Right cardiac atrium (tissue), 5 donors: ENCODE measurements at regions not wholly inside any gene's neighbourhood (a gene's known extent, or its start where the extent isn't known, plus 50 kb on each side); places are given as distances from the start of the nearest gene placed in this dataset.
"Not testable (repeated sequence)": the region's sequence is repeated elsewhere in the genome, so short reads cannot be mapped to it uniquely, and the experiment has no call there.

Experiments used
- ATAC-seq, 2 donors: fragments of 200-7000 bp; cut with Tn5 transposase; one replicate each; pipeline versions ENCODE4 v1.8.0 to v1.9.1; 2020; ENCODE audit warnings: moderate library complexity in 2 of 2, mild to moderate bottlenecking in 1 of 2
- DNase-seq, 3 donors: peaks; one replicate each; pipeline ENCODE4 v3.0.0-alpha.2; 2020
- H3K27ac ChIP-seq: one replicate; pipeline ENCODE4 v1.5.1; 2013; ENCODE audit warnings: mild to moderate bottlenecking, low read length, control low read depth, moderate library complexity
- H3K27me3 ChIP-seq: one replicate; pipeline ENCODE4 v1.6.1; 2013; ENCODE audit not compliant: control insufficient read depth, insufficient read depth
- H3K4me1 ChIP-seq: one replicate; pipeline ENCODE4 v1.6.1; 2013; ENCODE audit warnings: low read length; ENCODE audit not compliant: control insufficient read depth, insufficient read depth
- H3K4me3 ChIP-seq: one replicate; pipeline ENCODE4 v1.5.1; 2013; ENCODE audit warnings: low read length, control low read depth
- H3K9me3 ChIP-seq: one replicate; pipeline ENCODE4 v1.6.1; 2013; ENCODE audit warnings: low read length; ENCODE audit not compliant: control insufficient read depth
- WGBS: extraction: QIAGEN DNeasy Blood & Tissue Kit; methylation state at CpG from one replicate; pipeline ENCODE4 v1.1.7; 2013; 5-methylcytosine and 5-hydroxymethylcytosine counted together
- intact Hi-C, 4 donors: fragments of 100-400 bp; cut with DNase I; formaldehyde crosslinking; loops; one replicate each; pipeline versions ENCODE4 v1.11.0 to v1.14.0; 2022 to 2023
- donor health status: healthy with polysubstance abuse.
- donor health status: DM: no; HTN: yes; CAD: no.
- donor health status: DM: no; HTN: no; CAD: no.
- donor health status: DM: no; HTN: yes; CAD: no; lungs with severe emphysema.
- donor health status: DM: yes; HTN: yes; CAD: no.

- H3K4me1 ChIP-seq, H3K4me3 ChIP-seq, intact Hi-C loops, H3K27me3 ChIP-seq, H3K27ac ChIP-seq, H3K9me3 ChIP-seq: not testable (repeated sequence)
- ATAC-seq (peak; percentile 64 to 73), DNase-seq (peak; percentile 14 to 64 (median 38))
- 90% methylated on average over 39 of the region's 39 CpGs for WGBS
Observed at GRCh38 chr7:159335181-159335926, 190.7 kb upstream of the VIPR2 start.

- 72% methylated on average over 1 of the region's 1 CpG for WGBS
- H3K4me1 ChIP-seq, H3K27ac ChIP-seq, DNase-seq, H3K9me3 ChIP-seq, H3K4me3 ChIP-seq, intact Hi-C loops, H3K27me3 ChIP-seq: not testable (repeated sequence)
- ATAC-seq = peak in 1 of 2 donors; percentile 47
Observed at GRCh38 chr7:159332854-159333479, 188.3 kb upstream of the VIPR2 start.

DNA sequence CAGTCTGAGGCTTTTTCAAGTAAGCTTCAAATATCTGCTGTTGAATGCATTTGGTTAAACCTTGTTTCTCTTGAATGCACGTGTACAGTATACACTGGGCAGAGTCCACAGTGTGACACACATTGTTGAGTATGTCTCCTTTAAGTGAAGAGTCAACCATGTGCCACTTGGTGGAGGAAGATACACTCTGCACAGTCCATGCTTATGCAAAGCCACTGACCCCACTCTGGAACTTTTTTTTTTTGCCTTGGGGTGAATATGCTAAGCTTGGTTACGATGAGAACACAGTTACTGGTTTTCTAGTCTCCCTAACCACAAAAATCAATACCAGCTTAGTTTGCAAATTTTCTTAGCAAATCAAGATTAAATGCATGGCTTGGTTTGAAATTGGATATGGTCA is 186.8 kb upstream of the VIPR2 start:
- Histone ChIP-seq H3K27ac (no peak overlapping the region), H3K4me1 (no peaks in the 10 kb centered on the region), H3K4me3 (no peak overlapping the region), H3K27me3 (no peaks in the 10 kb centered on the region), H3K9me3 (no peaks in the 10 kb centered on the region)
- intact Hi-C loops = no loop called here
- ATAC-seq = peak in 1 of 2 donors; percentile 37
- 48% methylated on average over 2 of the region's 2 CpGs for WGBS
- no peak for DNase-seq

DNA sequence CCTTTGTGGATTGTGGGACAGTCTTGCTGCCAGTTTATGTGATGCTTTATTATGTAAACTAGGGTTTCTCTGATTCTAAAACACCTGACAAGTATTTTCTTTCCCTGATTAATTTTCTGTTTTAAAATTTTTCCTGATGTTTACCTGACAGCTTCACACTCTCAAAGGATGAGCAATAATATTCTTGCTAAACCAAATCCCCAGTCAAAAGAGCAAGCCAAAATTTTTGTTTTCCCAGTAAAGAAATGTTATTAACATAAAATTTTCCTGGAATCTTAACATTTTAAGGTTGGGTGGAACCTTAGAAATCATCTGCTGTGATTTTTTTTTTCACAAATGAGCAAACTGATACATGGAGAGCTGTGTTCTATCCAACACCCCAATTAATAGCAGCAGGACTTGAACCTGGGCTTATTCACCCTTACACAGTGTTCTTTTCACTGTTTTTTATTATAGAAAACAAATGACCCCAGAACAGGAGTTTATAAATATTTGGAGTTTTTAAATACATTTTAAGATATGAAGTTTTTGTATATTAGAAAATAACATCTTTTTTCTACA is 185.2 kb upstream of the VIPR2 start:
- intact Hi-C loops = no loop called here
- Histone ChIP-seq H3K27me3 (no peaks in the 10 kb centered on the region), H3K27ac (no peak overlapping the region), H3K4me1 (no peaks in the 10 kb centered on the region), H3K9me3 (no peaks in the 10 kb centered on the region), H3K4me3 (no peak overlapping the region)
- DNase-seq (no peak), ATAC-seq (no peak)

GRCh38 chr7:159328096-159328495 is 183.4 kb upstream of the VIPR2 start:
- Histone ChIP-seq H3K9me3 (no peaks in the 10 kb centered on the region), H3K4me1 (no peaks in the 10 kb centered on the region), H3K27me3 (no peaks in the 10 kb centered on the region), H3K4me3 (no peak overlapping the region), H3K27ac (no peak overlapping the region)
- intact Hi-C loops = no loop called here
- ATAC-seq (no peak), DNase-seq (no peak)

DNA sequence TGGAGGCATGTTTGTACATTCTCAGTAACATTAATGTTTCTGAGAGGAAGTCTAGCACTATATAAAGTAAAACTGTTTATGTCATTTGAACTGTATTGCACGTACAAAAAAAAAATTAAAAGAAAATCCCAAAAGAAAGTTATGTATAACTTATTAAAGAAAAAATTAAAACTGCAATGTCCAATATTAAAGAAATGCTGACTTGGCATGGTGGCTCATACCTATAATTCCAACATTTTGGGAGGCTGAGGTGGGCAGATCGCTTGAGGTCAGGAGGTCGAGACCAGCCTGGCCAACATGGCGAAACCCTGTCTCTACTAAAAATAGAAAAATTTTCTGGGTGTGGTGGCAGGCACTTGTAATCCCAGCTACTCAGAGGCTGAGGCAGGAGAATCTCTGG is 178.7 kb upstream of the VIPR2 start:
- ATAC-seq = no peak
- WGBS = 79% methylated on average over 4 of the region's 4 CpGs
- Histone ChIP-seq H3K27ac (no peak overlapping the region), H3K4me1 (no peaks in the 10 kb centered on the region), H3K4me3 (no peak overlapping the region), H3K9me3 (no peaks in the 10 kb centered on the region), H3K27me3 (no peaks in the 10 kb centered on the region)
- DNase-seq = no peak
- intact Hi-C loops = no loop called here

DNA sequence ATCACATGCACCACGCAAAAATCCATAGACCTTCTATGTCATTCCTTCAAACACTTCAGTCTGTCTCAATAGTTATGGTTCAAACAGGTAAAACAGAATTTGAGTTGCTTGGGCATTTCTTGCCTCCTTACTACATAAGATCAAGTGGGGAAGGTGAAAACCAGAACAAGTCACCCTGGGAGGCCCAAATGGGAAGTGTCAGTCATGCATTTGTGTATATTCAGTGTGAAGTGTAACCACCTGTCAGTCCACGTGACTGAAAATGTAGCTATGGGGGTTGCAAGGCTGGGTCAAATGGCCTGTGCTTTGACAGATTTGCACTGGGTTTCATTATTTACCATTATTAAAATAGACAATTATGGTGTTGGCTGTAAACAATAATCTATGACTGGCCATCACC is 176.6 kb upstream of the VIPR2 start:
- H3K9me3 ChIP-seq = no peaks in the 10 kb centered on the region
- no peak overlapping the region for H3K4me3 ChIP-seq
- intact Hi-C loops = no loop called here
- no peaks in the 10 kb centered on the region for H3K4me1 ChIP-seq
- WGBS = 63% methylated on average over 2 of the region's 2 CpGs
- H3K27ac ChIP-seq = no peak overlapping the region
- H3K27me3 ChIP-seq = no peaks in the 10 kb centered on the region
- DNase-seq = no peak
- no peak for ATAC-seq

DNA sequence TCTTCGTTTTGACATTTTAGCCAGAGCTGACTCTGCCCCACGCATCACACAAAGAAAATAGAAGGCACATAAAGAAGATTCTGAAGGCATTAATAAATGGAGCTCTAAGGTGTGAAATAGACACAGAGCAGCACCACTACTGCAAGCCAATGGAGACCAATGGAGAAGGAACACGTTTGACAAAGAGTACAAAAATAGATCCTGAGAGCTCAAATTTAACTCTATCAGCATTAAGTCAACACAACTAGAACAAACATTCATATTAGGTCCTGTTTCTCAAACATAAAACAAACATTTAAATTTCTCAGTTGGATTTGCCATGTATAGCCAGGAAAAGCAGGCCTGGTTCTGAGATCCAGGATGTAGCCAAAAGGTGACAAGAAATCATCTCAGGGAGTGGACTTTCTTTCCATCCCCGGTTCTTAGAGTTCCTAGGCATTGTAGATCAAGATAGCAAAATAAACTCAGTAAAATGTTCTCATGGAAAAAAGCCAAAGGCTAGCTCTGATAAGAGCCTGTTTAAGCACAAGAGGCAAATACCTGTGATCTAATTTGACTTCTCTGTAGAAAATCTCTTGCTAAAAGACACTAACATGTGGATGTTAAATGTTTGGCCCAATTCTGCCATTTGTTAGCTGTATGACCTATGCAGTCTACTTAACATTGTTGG is 174.2 kb upstream of the VIPR2 start:
- no peak overlapping the region for H3K4me3 ChIP-seq
- ATAC-seq (no peak), DNase-seq (no peak)
- no peaks in the 10 kb centered on the region for H3K27me3 ChIP-seq
- H3K9me3 ChIP-seq = no peaks in the 10 kb centered on the region
- intact Hi-C loops = no loop called here
- H3K27ac ChIP-seq = no peak overlapping the region
- 40% methylated on average over 4 of the region's 4 CpGs for WGBS
- H3K4me1 ChIP-seq = no peaks in the 10 kb centered on the region

DNA sequence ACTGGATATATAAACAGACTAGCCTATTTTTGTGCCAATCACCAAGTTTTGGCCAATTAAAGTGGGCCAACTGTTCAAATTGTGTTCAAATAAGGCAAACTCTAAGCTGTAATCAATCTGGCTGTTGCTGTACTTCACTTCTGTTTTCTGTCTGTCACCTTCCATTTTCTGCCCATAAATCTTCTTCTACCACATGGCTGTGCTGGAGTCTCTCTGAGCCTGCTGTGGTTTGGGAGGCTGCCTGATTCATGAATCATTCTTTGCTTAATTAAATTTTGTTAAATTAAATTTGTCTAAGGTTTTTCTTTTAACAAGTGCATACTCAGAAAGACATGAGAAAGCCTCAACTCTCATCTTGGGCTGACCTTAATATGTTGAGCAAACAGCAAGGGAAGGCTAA is 172.6 kb upstream of the VIPR2 start:
- Histone ChIP-seq H3K27me3 (no peaks in the 10 kb centered on the region), H3K4me1 (no peaks in the 10 kb centered on the region), H3K4me3 (no peak overlapping the region), H3K27ac (no peak overlapping the region), H3K9me3 (no peaks in the 10 kb centered on the region)
- no peak for DNase-seq
- ATAC-seq = no peak
- intact Hi-C loops = no loop called here

DNA sequence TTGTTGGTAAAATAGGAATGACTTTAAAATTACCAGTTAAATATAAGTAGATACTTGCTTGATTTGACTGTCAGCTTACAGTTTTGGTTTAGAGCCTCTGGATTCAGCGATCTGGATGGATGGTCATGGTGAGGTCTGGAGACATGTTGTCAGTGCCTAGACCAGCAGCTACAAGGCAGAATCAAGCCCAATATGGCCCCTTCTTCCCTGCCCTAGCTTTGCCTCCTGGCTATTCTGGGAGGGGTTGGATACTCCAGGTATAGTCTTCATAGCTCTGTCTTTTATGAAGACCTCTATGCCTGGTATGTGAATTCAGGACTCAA is 166.5 kb upstream of the VIPR2 start:
- intact Hi-C loops = no loop called here
- no peaks in the 10 kb centered on the region for H3K9me3 ChIP-seq
- ATAC-seq (no peak), DNase-seq (no peak)
- no peak overlapping the region for H3K27ac ChIP-seq
- H3K4me3 ChIP-seq = no peak overlapping the region
- WGBS = 92% methylated on average over 1 of the region's 1 CpG
- H3K4me1 ChIP-seq = no peaks in the 10 kb centered on the region
- H3K27me3 ChIP-seq = no peaks in the 10 kb centered on the region

DNA sequence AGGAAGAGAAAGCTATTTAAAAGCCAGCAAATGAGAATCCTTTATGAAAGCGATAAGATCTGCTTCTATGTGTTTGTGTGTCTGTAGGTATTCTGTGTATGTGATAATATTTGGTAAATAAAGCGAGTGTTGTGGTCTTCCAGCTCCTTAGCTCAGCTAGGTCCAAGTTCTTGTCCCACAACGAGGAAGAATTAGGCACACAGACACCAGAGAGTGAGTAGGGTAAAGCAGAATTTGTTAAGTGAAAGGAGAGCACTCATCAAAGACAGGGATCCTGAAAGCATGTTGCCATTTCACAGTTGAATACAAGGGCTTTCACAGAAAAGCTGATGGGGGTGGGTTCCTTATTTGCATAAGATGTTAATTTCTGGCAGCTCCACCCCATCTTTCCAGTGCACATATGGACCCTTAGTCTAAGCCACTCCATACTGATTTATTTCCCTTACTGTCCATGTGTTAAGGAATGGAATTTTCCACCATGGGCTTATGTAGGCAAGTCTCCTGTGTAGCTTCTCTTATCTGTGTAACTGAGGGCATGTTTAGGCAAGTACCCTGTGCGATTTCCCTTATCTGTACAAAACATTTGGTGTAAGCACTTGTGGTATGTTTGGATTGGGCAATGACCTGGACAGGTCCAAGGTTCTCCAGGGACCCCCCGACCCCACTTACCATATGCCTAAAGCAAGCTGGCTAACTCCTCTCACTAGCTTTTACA is 165.9 kb upstream of the VIPR2 start:
- DNase-seq (no peak), ATAC-seq (no peak)
- Histone ChIP-seq H3K27me3 (no peaks in the 10 kb centered on the region), H3K4me3 (no peak overlapping the region), H3K4me1 (no peaks in the 10 kb centered on the region), H3K27ac (no peak overlapping the region), H3K9me3 (no peaks in the 10 kb centered on the region)
- intact Hi-C loops = no loop called here
- 43% methylated on average over 5 of the region's 5 CpGs for WGBS
